GM12878 (cell line): ENCODE measurements at regions not wholly inside any gene's neighbourhood (a gene's known extent, or its start where the extent isn't known, plus 50 kb on each side); places are given as distances from the start of the nearest gene placed in this dataset.

Experiments used
- ATAC-seq: fragments of 200-7000 bp; cut with Tn5 transposase; 3 replicates; pipeline ENCODE4 v1.9.1; 2020; ENCODE audit warnings: mild to moderate bottlenecking, moderate library complexity
- BruUV-seq: library from RNA; stranded (reverse); fragments of 400-500 nt; replicated peaks from 2 replicates; lab custom pipeline; 2021; lab: Mats Ljungman, UMichigan
- CTCF ChIA-PET: fragments of 300-600 bp; sonication (Branson Sonifier 250); formaldehyde crosslinking; extraction: SDS; loops from one replicate; lab custom pipeline; 2021; ENCODE audit warnings: inconsistent platforms; lab: Yijun Ruan, JAX
- POLR2A ChIA-PET: fragments of 350-600 bp; formaldehyde crosslinking; extraction: SDS; loops from one replicate; lab custom pipeline; 2021; ENCODE audit warnings: inconsistent platforms; lab: Charles Lee
- RAD21 ChIA-PET: fragments of 300-600 bp; sonication (Branson Sonifier 250); formaldehyde crosslinking; loops from one replicate; lab custom pipeline; 2023; ENCODE audit warnings: antibody characterized with exemption; ENCODE audit not compliant: unreplicated experiment; lab: Charles Lee
- SMC1A ChIA-PET: fragments of 300-600 bp; sonication (Branson Sonifier 250); formaldehyde crosslinking; loops from one replicate; lab custom pipeline; 2023; ENCODE audit not compliant: unreplicated experiment, uncharacterized antibody; lab: Charles Lee
- DNase-seq: peaks from one replicate; pipeline ENCODE4 v3.0.0-alpha.2; 2011; ENCODE audit warnings: low read depth, low spot score
- FAIRE-seq: peaks from 3 replicates; lab custom pipeline; 2011; peaks lifted over from hg19 to GRCh38; lab: Jason Lieb, UNC
- H2AFZ ChIP-seq: 2 replicates; pipeline ENCODE4 v1.6.0; 2011; ENCODE audit warnings: low read depth, low read length, control low read depth; ENCODE audit not compliant: control insufficient read depth
- H3K27ac ChIP-seq: 2 replicates; pipeline ENCODE4 v1.5.1; 2011; ENCODE audit warnings: control low read depth; ENCODE audit not compliant: control insufficient read depth, insufficient read depth
- H3K27me3 ChIP-seq, 2 experiments: replicated peaks in 1 of 2; 2 replicates each; pipeline versions ENCODE4 v1.6.0 to v1.6.1; 2011; ENCODE audit warnings: low read length in 1 of 2; ENCODE audit not compliant: control insufficient read depth in 2 of 2, insufficient read depth in 2 of 2
- H3K36me3 ChIP-seq, 2 experiments: 2 replicates each; pipeline ENCODE4 v1.5.1; 2011; ENCODE audit warnings: low read length in 1 of 2; ENCODE audit not compliant: control insufficient read depth in 2 of 2, insufficient read depth in 2 of 2
- H3K4me1 ChIP-seq: 2 replicates; pipeline ENCODE4 v1.6.1; 2011; ENCODE audit warnings: mild to moderate bottlenecking, low read length, moderate library complexity, mixed read lengths; ENCODE audit not compliant: control insufficient read depth, insufficient read depth
- H3K4me2 ChIP-seq: 2 replicates; pipeline ENCODE4 v1.6.0; 2011; ENCODE audit warnings: control low read depth; ENCODE audit not compliant: control insufficient read depth, insufficient read depth
- H3K4me3 ChIP-seq: fragments of 200-600 bp; sonication (generic); 2 replicates; pipeline ENCODE4 v1.5.1; 2016
- H3K79me2 ChIP-seq: 2 replicates; pipeline ENCODE4 v1.6.0; 2011; ENCODE audit warnings: low read length; ENCODE audit not compliant: control insufficient read depth, insufficient read depth
- H3K9ac ChIP-seq: 2 replicates; pipeline ENCODE4 v1.8.0; 2011; ENCODE audit warnings: low read length, control low read depth, mixed read lengths; ENCODE audit not compliant: control insufficient read depth, insufficient read depth
- H3K9me3 ChIP-seq: replicated peaks from 3 replicates; pipeline ENCODE4 v1.5.1; 2011; ENCODE audit warnings: mild to moderate bottlenecking, low read length; ENCODE audit not compliant: control insufficient read depth, insufficient read depth
- H4K20me1 ChIP-seq: 2 replicates; pipeline ENCODE4 v1.6.0; 2011; ENCODE audit not compliant: control insufficient read depth, insufficient read depth
- ASH2L ChIP-seq: fragments of 300-600, 200-600 bp; sonication (generic); IDR thresholded peaks from 2 replicates; pipeline ENCODE4 v1.6.1; 2017; ENCODE audit warnings: low read depth, mild to moderate bottlenecking, borderline replicate concordance
- CTCF ChIP-seq, 3 experiments: IDR thresholded peaks in 2 of 3; conservative IDR thresholded peaks in 1 of 3; 2 replicates each; pipeline ENCODE4 v1.5.1; 2011; ENCODE audit warnings: low read depth in 3 of 3, low read length in 3 of 3, mild to moderate bottlenecking in 3 of 3, control low read depth in 2 of 3, moderate library complexity in 2 of 3, inconsistent platforms in 1 of 3, mixed read lengths in 1 of 3; ENCODE audit not compliant: control insufficient read depth in 2 of 3, insufficient read depth in 1 of 3; ENCODE audit errors: extremely low read depth in 1 of 3
- MAX ChIP-seq: IDR thresholded peaks from 2 replicates; pipeline ENCODE4 v1.6.1; 2012; ENCODE audit warnings: low read depth, low read length, improper control_type of control experiment
- MTA2 ChIP-seq: fragments of 450-650 bp; IDR thresholded peaks from 2 replicates; pipeline ENCODE4 v1.6.1; 2016; ENCODE audit warnings: low read depth, mild to moderate bottlenecking, moderate library complexity
- MYB ChIP-seq: fragments of 150-350 bp; IDR thresholded peaks from 2 replicates; pipeline ENCODE4 v1.6.1; 2014; ENCODE audit warnings: mild to moderate bottlenecking, low read depth, low read length, borderline replicate concordance
- PAX8 ChIP-seq: fragments of 450-650 bp; IDR thresholded peaks from 2 replicates; pipeline ENCODE4 v1.6.1; 2017; ENCODE audit warnings: mild to moderate bottlenecking, moderate library complexity
- PBX3 ChIP-seq: IDR thresholded peaks from 2 replicates; pipeline ENCODE4 v1.6.1; 2011; ENCODE audit warnings: mild to moderate bottlenecking, low read depth, low read length, moderate library complexity; ENCODE audit not compliant: insufficient replicate concordance
- POU2F2 ChIP-seq: IDR thresholded peaks from 3 replicates; pipeline ENCODE4 v1.6.1; 2011; ENCODE audit warnings: low read depth, mild to moderate bottlenecking, low read length, borderline replicate concordance
- USF1 ChIP-seq: IDR thresholded peaks from 2 replicates; pipeline ENCODE4 v1.6.1; 2011; ENCODE audit warnings: borderline replicate concordance, low read depth, mild to moderate bottlenecking, moderate library complexity, mixed read lengths, low read length; ENCODE audit not compliant: insufficient read depth; ENCODE audit errors: extremely low read length
- ZBTB33 ChIP-seq: fragments of 450-650 bp; IDR thresholded peaks from 2 replicates; pipeline ENCODE4 v1.6.1; 2017; ENCODE audit warnings: mild to moderate bottlenecking
- ZNF217 ChIP-seq: fragments of 450-650 bp; IDR thresholded peaks from 2 replicates; pipeline ENCODE4 v1.6.1; 2017; ENCODE audit warnings: antibody characterized with exemption, mild to moderate bottlenecking
- WGBS: methylation state at CpG from one replicate; pipeline ENCODE4 v1.1.6; 2016; ENCODE audit warnings: low lambda C conversion rate; ENCODE audit not compliant: insufficient replicate concordance, insufficient coverage; ENCODE audit errors: missing lambda C conversion rate; 5-methylcytosine and 5-hydroxymethylcytosine counted together
- in situ Hi-C: fragments of 300-500 bp; cut with MboI; formaldehyde crosslinking; loops from 9 replicates; pipeline ENCODE4 v1.14.3; 2018; ENCODE audit warnings: mixed read lengths
- intact Hi-C: fragments of 100-400 bp; cut with micrococcal nuclease; formaldehyde crosslinking; loops from one replicate; pipeline ENCODE4 v1.14.2; 2022; ENCODE audit not compliant: unreplicated experiment

GRCh38 chr4:166257276-166257675, 384.2 kb downstream of the TLL1 start:
- WGBS = 81% methylated on average over 2 of the region's 2 CpGs
- ChIA-PET SMC1A (no interaction called here), CTCF (no interaction called here), POLR2A (interaction anchor here (0.6 kb wide), 1 partner anchor 1059 kb away, joined by 3 read pairs; no protein-coding TSS in a partner anchor), RAD21 (no interaction called here)
- H3K36me3 ChIP-seq = no peaks in the 10 kb centered on the region
- no peak for DNase-seq
- H3K27ac ChIP-seq = no peak overlapping the region
- H3K27me3 ChIP-seq = no peaks in the 10 kb centered on the region
- FAIRE-seq = no peak
- no peaks in the 10 kb centered on the region for H3K4me1 ChIP-seq
- intact Hi-C loops (no loop called here), in situ Hi-C loops (no loop called here)
- no peak overlapping the region for H3K4me3 ChIP-seq
- no peaks in the 10 kb centered on the region for H3K9me3 ChIP-seq
- no peaks in the 10 kb centered on the region for H3K79me2 ChIP-seq
- TF ChIP-seq MAX (no peak), PAX8 (no peak), ZNF217 (no peak), MYB (no peak), ASH2L (no peak), USF1 (no peak)
- no peak overlapping the region for H3K4me2 ChIP-seq
- no peak for ATAC-seq
- no peaks in the 10 kb centered on the region for H4K20me1 ChIP-seq
- H3K9ac ChIP-seq = no peak overlapping the region
- H2AFZ ChIP-seq = no peak overlapping the region
- no TSS peak for BruUV-seq

- intact Hi-C loops = no loop called here
- 34% methylated on average over 4 of the region's 4 CpGs for WGBS
- no peak overlapping the region for H3K27ac ChIP-seq
- no peaks in the 10 kb centered on the region for H3K36me3 ChIP-seq
- ChIA-PET RAD21 (no interaction called here), CTCF (no interaction called here), POLR2A (no interaction called here), SMC1A (interaction anchor here (1.1 kb wide), 1 partner anchor 33 kb away, joined by 3 read pairs; no protein-coding TSS in a partner anchor)
- ATAC-seq = no peak
- no TSS peak for BruUV-seq
- FAIRE-seq = no peak
- no peak overlapping the region for H3K4me2 ChIP-seq
- TF ChIP-seq CTCF (IDR thresholded peaks at IDR 0.05 in 2 of 3, conservative IDR thresholded peaks at IDR 0.05 in 1 of 3; ENCODE audit: control insufficient read depth in 2 of 3, extremely low read depth in 1 of 3, insufficient read depth in 1 of 3, low read depth in 3 of 3, low read length in 3 of 3) (no peak), ZBTB33 (no peak), MTA2 (no peak), PBX3 (no peak), POU2F2 (no peak)
- no peak overlapping the region for H3K4me3 ChIP-seq
- no peaks in the 10 kb centered on the region for H4K20me1 ChIP-seq
- in situ Hi-C loops = no loop called here
- no peak for DNase-seq
- H3K9me3 ChIP-seq = no peaks in the 10 kb centered on the region
- H3K79me2 ChIP-seq = no peaks in the 10 kb centered on the region
- H3K27me3 ChIP-seq = no peaks in the 10 kb centered on the region
- H3K4me1 ChIP-seq = no peaks in the 10 kb centered on the region
- H3K9ac ChIP-seq = no peak overlapping the region
- H2AFZ ChIP-seq = no peak overlapping the region
Measured at GRCh38 chr4:166257891-166258290, 384.9 kb downstream of the TLL1 start.
